Stomach smooth muscle (tissue), 2 donors: ENCODE measurements at regions not wholly inside any gene's neighbourhood (a gene's known extent, or its start where the extent isn't known, plus 50 kb on each side); places are given as distances from the start of the nearest gene placed in this dataset.

Experiments used
- H3K27ac ChIP-seq: one replicate; pipeline ENCODE4 v1.7.0; 2013; ENCODE audit warnings: mild to moderate bottlenecking, low read length, inconsistent platforms
- H3K27me3 ChIP-seq, 2 donors: one replicate each; pipeline ENCODE4 v1.7.0; 2013; ENCODE audit warnings: low read length in 2 of 2; ENCODE audit not compliant: insufficient read depth in 2 of 2, control insufficient read depth in 1 of 2
- H3K36me3 ChIP-seq, 2 donors: one replicate each; pipeline ENCODE4 v1.7.0; 2013; ENCODE audit warnings: low read length in 2 of 2; ENCODE audit not compliant: control insufficient read depth in 2 of 2, insufficient read depth in 2 of 2
- H3K4me1 ChIP-seq: one replicate; pipeline ENCODE4 v1.7.0; 2013; ENCODE audit warnings: low read length; ENCODE audit not compliant: control insufficient read depth, insufficient read depth
- H3K4me3 ChIP-seq, 2 donors: one replicate each; pipeline ENCODE4 v1.7.0; 2013; ENCODE audit warnings: low read length in 2 of 2
- H3K9ac ChIP-seq, 2 donors: one replicate each; pipeline ENCODE4 v1.7.0; 2013; ENCODE audit warnings: low read length in 2 of 2, mild to moderate bottlenecking in 1 of 2
- H3K9me3 ChIP-seq, 2 donors: one replicate each; pipeline ENCODE4 v1.7.0; 2013; ENCODE audit warnings: low read length in 2 of 2; ENCODE audit not compliant: control insufficient read depth in 2 of 2
- donor health status: healthy.
- donor health status: Pancreatic carcinoma.

DNA sequence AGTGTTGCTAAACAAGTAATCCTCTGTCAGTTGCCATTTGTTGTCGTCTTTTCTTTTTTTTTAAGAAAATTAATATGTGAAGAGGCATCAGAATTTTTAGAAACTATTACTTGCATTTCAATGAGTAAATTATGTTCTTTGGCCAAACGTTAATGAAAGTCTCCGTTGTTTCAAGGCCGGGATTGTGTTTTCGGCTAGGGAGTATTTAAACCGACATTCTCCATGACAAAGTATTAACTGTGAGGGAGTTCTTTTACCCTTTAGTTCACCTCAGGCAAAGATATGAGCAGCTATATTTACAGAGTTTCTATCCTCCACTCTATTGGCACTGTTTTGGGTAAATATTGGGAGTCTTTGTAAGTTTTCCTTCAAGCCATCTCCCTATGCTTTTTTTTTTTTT lies 668.9 kb downstream of the METTL15 start:
- Histone ChIP-seq H3K27me3 (no peaks in the 10 kb centered on the region), H3K9ac (no peak overlapping the region), H3K36me3 (no peaks in the 10 kb centered on the region), H3K4me1 (no peaks in the 10 kb centered on the region), H3K9me3 (peaks cover 0 to 7% of the 10 kb centered on the region in 2 donors), H3K4me3 (no peak overlapping the region), H3K27ac (no peak overlapping the region)

DNA sequence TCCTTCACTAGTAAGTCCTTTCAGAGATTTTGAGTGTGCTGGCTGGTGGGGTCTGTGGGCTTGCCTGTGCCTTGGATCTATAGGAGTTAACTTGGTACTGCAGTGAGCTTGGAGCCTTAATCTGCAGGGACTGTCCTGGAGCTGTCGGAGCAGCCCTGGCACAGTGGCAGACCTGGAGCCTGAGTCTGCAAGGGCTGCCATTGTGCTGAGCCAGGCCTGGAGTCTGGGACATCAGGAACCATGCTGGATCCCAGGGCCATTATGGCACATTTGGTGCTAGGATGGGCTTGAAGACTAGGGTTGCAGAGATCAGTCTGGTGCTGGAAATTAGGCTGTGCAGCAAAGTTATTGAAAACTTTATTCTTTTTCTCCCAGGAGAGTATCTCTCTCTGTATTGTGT lies 665.4 kb downstream of the METTL15 start:
- no peaks in the 10 kb centered on the region for H3K4me1 ChIP-seq
- H3K27me3 ChIP-seq, result no peaks in the 10 kb centered on the region
- H3K9ac ChIP-seq, result no peak overlapping the region
- no peak overlapping the region for H3K27ac ChIP-seq
- no peak overlapping the region for H3K4me3 ChIP-seq
- H3K36me3 ChIP-seq, result no peaks in the 10 kb centered on the region
- H3K9me3 ChIP-seq, result peaks cover 0 to 7% of the 10 kb centered on the region in 2 donors

DNA sequence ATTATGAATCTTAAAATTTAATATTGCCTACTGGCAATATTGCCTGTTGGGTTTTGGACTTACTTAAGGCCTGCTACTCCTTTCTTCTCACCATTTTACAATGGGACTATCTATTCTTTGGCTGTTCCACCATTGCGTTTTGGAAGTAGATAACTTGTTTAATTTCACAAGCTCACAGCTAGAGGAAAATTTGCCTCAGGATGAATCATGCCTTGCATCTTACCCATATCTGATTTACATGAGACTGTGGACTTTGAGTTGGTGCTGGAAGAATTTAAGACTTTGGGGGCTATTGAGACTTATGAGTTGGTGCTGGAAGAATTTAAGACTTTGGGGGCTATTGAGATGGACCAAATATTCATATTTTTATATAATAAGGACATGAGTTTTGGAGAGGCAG lies 662.6 kb downstream of the METTL15 start:
- Histone ChIP-seq H3K36me3 (no peaks in the 10 kb centered on the region), H3K27ac (no peak overlapping the region), H3K4me1 (no peaks in the 10 kb centered on the region), H3K9ac (no peak overlapping the region), H3K4me3 (no peak overlapping the region), H3K9me3 (peaks cover 0 to 7% of the 10 kb centered on the region in 2 donors), H3K27me3 (no peaks in the 10 kb centered on the region)

DNA sequence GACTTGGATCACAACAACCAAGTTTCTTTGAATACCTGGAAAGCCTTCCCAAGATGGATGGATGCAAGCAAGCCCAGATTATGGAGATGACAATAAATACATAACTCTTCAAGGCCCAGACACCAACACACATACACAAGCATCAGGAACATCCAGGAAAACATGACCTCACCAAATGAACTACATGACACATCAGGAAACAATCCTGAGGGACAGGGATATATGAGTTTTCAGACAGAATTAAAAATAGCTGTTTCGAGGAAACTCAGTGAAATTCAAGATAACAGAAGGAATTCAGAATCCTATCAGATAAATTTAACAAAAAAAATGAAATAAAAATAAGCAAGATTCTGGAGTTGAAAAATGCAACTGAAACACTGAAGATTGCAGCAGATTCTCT lies 659.4 kb downstream of the METTL15 start:
- Histone ChIP-seq H3K27me3 (no peaks in the 10 kb centered on the region), H3K36me3 (no peaks in the 10 kb centered on the region), H3K9me3 (peaks cover 0 to under 1% of the 10 kb centered on the region in 2 donors), H3K4me3 (no peak overlapping the region), H3K4me1 (no peaks in the 10 kb centered on the region), H3K27ac (no peak overlapping the region), H3K9ac (no peak overlapping the region)

DNA sequence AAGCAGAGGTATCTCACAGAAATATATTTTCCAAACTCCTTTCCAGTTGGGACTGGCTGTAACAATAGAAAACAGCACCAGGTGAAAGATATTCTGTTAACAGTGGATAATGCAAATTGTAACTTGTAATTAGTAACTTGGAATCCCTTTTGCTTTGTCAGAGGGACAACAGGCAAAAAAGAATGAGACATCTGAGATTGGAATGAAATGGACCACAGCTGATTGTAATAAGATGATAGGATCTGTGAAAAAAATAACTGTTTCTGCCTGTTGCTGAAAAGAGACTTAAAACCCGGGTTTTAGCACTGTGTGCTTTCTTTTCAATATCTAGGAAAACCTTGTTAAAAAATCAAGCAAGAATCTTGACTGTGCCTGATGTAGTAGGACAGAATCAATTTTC lies 655.7 kb downstream of the METTL15 start:
- no peaks in the 10 kb centered on the region for H3K9me3 ChIP-seq
- H3K36me3 ChIP-seq, result no peaks in the 10 kb centered on the region
- H3K4me3 ChIP-seq, result no peak overlapping the region
- H3K27ac ChIP-seq, result no peak overlapping the region
- H3K27me3 ChIP-seq, result no peaks in the 10 kb centered on the region
- no peaks in the 10 kb centered on the region for H3K4me1 ChIP-seq
- H3K9ac ChIP-seq, result no peak overlapping the region

DNA sequence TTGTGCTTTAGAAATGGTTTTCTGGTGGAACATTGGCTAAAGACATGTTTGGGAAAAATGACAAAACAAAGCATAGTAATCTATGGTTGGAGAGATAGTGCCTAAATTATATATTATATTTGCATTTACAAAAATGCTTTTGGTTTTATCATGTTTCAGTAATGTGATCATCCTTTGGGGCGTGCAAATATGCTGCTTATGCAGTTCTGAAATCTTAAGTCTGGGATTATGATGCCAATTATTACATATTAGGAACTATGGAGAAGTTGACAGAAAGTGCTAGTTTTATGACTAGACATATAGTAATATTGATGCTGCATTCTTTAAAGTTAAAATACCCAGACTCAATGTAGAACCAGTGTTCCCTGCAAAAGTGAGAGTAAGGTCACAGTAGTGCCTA lies 655.0 kb downstream of the METTL15 start:
- Histone ChIP-seq H3K27me3 (no peaks in the 10 kb centered on the region), H3K4me1 (no peaks in the 10 kb centered on the region), H3K9ac (no peak overlapping the region), H3K4me3 (no peak overlapping the region), H3K9me3 (no peaks in the 10 kb centered on the region), H3K27ac (no peak overlapping the region), H3K36me3 (no peaks in the 10 kb centered on the region)

DNA sequence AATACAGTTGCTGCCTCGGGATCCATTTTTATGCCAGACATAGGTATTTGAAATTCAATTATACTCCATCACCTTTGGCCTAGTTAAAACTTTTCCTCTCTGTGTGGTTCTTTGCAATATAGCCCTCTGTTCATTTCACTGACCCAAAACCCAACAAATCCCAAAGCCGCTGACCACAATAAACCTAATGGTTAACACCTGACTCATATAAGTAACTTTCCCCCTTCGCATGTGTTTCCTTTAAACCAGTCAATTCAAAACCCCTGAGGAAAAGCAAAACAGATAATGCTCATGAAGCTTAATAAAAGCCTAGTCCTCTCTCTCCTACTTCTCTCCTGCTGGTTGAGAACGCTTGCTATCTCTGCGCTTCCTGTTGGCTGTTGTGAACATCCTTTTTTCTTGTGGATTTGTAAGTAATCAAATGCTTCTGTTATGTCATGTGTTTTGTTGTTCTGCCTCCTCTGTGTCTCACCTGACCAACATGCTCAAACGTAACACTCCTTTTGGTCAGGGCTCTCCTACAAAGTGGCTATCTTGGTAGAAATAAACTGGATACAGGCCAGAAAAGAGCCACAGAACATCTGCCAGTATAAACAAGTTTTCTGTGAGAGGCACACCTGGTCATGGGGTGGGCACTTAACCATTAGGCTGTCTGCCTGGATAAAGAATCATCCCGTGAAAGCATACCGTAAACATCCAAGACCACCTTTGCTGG lies 652.6 kb downstream of the METTL15 start:
- H3K9me3 ChIP-seq, result no peaks in the 10 kb centered on the region
- H3K4me1 ChIP-seq, result no peaks in the 10 kb centered on the region
- H3K27me3 ChIP-seq, result no peaks in the 10 kb centered on the region
- no peak overlapping the region for H3K4me3 ChIP-seq
- no peak overlapping the region for H3K27ac ChIP-seq
- H3K9ac ChIP-seq, result no peak overlapping the region
- H3K36me3 ChIP-seq, result no peaks in the 10 kb centered on the region

DNA sequence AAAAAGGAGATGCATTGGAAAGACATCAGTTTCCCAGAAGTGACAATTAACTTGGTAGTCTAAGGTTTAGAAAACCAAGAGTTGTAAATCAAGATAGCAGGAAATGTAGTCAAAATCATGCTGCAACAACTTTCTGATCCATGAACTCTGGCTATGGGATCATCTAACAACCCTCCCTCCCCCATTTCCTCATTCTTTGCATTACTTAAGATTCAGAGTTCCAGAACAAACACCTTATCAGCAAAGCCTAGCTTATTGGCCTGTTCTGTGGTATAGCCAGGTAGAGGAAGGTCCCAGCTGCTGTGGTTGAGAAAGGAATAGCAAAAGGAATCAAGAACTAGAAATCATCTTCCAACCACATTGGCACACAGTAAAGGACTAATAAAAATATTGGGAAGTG lies 651.1 kb downstream of the METTL15 start:
- Histone ChIP-seq H3K36me3 (no peaks in the 10 kb centered on the region), H3K4me3 (no peak overlapping the region), H3K9ac (no peak overlapping the region), H3K27ac (no peak overlapping the region), H3K9me3 (no peaks in the 10 kb centered on the region), H3K4me1 (no peaks in the 10 kb centered on the region), H3K27me3 (no peaks in the 10 kb centered on the region)

DNA sequence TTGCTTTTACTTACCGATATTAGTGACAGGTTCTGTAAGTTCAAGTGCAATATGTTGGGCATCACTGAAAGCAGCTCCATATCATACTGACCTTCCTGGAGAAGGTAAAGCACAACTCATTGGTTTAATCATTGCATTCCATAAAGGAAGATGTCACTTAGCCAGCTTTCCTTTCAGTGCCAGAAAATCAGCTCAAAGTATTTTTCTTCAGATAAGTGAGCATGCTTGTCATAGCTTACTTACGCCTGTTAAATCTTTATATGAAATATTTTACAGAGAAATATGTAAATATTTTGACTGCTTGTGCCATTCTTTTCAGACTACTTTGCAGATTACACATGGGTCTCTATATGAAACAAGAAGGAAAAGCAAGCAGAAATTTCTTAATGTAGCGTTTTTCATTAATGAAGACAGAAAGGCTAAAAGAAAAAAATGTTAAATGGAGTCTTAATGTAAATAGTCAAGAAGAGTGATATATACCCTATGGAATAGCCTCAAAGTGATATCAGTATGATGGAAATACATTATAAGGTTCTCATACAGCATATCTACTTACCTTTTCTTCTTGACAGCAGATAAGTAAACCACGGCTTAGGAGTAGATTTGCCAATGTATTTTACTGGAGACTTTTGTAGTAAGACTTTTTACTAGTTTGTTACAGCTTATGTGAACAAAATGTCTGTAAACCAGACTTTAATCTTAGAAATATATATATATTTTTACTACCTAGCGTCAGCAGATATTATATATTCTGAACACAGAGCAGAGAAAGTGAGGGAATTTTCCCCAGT lies 649.7 kb downstream of the METTL15 start:
- no peaks in the 10 kb centered on the region for H3K27me3 ChIP-seq
- no peak overlapping the region for H3K9ac ChIP-seq
- no peak overlapping the region for H3K27ac ChIP-seq
- no peaks in the 10 kb centered on the region for H3K4me1 ChIP-seq
- no peaks in the 10 kb centered on the region for H3K9me3 ChIP-seq
- H3K36me3 ChIP-seq, result no peaks in the 10 kb centered on the region
- no peak overlapping the region for H3K4me3 ChIP-seq

DNA sequence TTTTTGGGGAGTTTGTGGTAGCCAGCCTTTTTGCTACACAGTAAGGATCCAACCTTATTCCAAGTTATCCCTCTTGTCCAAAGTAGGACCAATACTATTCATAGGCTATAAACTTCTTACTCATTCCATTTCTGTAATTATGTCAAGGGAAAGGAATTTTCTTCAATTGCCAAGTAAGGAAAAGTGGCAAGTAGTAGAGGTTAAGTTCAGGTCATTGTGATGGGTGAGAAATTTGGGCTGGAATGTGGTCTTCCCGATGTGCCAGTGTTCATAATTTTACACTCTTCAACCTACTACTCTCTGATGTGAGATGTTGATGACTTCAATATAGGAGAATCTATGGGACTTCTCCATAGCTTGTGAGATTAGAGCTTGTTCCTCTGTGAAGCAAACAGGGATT lies 648.8 kb downstream of the METTL15 start:
- no peaks in the 10 kb centered on the region for H3K36me3 ChIP-seq
- no peak overlapping the region for H3K9ac ChIP-seq
- no peaks in the 10 kb centered on the region for H3K27me3 ChIP-seq
- no peak overlapping the region for H3K4me3 ChIP-seq
- H3K4me1 ChIP-seq, result no peaks in the 10 kb centered on the region
- H3K27ac ChIP-seq, result no peak overlapping the region
- no peaks in the 10 kb centered on the region for H3K9me3 ChIP-seq

DNA sequence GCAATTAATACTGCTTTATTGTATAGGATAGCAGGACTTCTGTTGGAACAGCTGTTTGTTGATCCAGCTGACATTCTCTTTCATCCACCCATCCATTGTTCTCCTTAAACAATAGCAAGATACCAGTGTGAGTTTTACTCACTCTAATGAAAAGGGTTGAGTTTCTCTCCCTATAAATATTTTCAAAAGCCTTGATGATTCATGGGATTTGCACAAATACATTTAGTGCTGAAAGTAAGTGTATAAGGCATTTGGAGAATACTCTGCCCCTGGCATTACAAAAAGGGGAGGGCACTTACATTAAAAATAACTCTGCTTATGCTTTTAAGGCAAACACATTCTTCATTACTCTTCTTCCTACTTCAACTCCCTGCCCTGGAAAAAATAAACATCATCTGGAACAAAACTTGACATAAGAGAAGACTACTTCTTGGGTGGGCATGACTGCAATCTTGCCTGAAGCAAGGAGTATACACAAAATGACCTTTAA lies 634.9 kb downstream of the METTL15 start:
- Histone ChIP-seq H3K9me3 (no peaks in the 10 kb centered on the region), H3K4me3 (no peak overlapping the region), H3K27me3 (no peaks in the 10 kb centered on the region), H3K9ac (no peak overlapping the region), H3K27ac (no peak overlapping the region), H3K4me1 (no peaks in the 10 kb centered on the region), H3K36me3 (no peaks in the 10 kb centered on the region)
